ENCODE measurements at regions not wholly inside any gene's neighbourhood (a gene's known extent, or its start where the extent isn't known, plus 50 kb on each side); places are given as distances from the start of the nearest gene placed in this dataset.

DNA sequence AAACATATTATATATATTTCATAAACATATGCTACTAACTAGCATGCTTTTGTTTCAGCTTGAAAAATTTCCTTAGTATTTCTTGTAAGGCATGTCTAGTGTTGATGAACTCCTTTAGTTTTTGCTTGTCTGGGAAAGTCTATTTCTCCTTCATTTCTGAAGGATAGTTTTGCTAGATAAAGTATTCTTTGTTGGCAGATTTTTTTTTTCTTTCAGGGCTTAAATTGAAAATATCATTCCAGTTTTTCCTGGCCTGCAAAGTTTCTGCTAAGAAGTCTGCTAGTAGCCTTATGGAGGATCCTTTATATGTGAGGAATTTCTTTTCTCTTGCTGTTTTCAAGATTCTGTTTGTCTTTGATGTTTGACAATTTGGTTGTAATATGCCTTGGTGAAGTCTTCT lies 183.5 kb downstream of the SLC4A3 start:
- CTCF ChIA-PET (ENCODE audit: low intra/inter-chr PET ratio): no interaction called here
- H3K4me3 ChIP-seq: no peak overlapping the region
- H3K4me1 ChIP-seq (replicated peaks in 1 of 2; ENCODE audit: control insufficient read depth in 2 of 2, insufficient read depth in 2 of 2, low read length in 2 of 2): no peaks in the 10 kb centered on the region
- TF ChIP-seq ZNF785 (CRISPR knock-in tag; IDR thresholded peaks at IDR 0.05): no peak
- TF ChIP-seq TARDBP (IDR thresholded peaks at IDR 0.05): no peak
- TF ChIP-seq ZNF253 (CRISPR knock-in tag; conservative IDR thresholded peaks at IDR 0.05): no peak
- TF ChIP-seq, protein P1, sequence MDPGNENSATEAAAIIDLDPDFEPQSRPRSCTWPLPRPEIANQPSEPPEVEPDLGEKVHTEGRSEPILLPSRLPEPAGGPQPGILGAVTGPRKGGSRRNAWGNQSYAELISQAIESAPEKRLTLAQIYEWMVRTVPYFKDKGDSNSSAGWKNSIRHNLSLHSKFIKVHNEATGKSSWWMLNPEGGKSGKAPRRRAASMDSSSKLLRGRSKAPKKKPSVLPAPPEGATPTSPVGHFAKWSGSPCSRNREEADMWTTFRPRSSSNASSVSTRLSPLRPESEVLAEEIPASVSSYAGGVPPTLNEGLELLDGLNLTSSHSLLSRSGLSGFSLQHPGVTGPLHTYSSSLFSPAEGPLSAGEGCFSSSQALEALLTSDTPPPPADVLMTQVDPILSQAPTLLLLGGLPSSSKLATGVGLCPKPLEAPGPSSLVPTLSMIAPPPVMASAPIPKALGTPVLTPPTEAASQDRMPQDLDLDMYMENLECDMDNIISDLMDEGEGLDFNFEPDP (CRISPR knock-in tag; IDR thresholded peaks at IDR 0.05): no peak
- no peak for TF ChIP-seq TEAD1 (CRISPR knock-in tag; IDR thresholded peaks at IDR 0.05)
- no peak for TF ChIP-seq KHSRP (IDR thresholded peaks at IDR 0.05)
- TF ChIP-seq, protein P2, sequence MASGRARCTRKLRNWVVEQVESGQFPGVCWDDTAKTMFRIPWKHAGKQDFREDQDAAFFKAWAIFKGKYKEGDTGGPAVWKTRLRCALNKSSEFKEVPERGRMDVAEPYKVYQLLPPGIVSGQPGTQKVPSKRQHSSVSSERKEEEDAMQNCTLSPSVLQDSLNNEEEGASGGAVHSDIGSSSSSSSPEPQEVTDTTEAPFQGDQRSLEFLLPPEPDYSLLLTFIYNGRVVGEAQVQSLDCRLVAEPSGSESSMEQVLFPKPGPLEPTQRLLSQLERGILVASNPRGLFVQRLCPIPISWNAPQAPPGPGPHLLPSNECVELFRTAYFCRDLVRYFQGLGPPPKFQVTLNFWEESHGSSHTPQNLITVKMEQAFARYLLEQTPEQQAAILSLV (tag; IDR thresholded peaks at IDR 0.05): no peak
- TF ChIP-seq, protein P3, sequence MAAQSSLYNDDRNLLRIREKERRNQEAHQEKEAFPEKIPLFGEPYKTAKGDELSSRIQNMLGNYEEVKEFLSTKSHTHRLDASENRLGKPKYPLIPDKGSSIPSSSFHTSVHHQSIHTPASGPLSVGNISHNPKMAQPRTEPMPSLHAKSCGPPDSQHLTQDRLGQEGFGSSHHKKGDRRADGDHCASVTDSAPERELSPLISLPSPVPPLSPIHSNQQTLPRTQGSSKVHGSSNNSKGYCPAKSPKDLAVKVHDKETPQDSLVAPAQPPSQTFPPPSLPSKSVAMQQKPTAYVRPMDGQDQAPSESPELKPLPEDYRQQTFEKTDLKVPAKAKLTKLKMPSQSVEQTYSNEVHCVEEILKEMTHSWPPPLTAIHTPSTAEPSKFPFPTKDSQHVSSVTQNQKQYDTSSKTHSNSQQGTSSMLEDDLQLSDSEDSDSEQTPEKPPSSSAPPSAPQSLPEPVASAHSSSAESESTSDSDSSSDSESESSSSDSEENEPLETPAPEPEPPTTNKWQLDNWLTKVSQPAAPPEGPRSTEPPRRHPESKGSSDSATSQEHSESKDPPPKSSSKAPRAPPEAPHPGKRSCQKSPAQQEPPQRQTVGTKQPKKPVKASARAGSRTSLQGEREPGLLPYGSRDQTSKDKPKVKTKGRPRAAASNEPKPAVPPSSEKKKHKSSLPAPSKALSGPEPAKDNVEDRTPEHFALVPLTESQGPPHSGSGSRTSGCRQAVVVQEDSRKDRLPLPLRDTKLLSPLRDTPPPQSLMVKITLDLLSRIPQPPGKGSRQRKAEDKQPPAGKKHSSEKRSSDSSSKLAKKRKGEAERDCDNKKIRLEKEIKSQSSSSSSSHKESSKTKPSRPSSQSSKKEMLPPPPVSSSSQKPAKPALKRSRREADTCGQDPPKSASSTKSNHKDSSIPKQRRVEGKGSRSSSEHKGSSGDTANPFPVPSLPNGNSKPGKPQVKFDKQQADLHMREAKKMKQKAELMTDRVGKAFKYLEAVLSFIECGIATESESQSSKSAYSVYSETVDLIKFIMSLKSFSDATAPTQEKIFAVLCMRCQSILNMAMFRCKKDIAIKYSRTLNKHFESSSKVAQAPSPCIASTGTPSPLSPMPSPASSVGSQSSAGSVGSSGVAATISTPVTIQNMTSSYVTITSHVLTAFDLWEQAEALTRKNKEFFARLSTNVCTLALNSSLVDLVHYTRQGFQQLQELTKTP (IDR thresholded peaks at IDR 0.05; ENCODE audit: low read depth in 1 of 2, partially characterized antibody in 2 of 2): no peak
- intact Hi-C loops (cut with micrococcal nuclease): no loop called here
- H2AFZ ChIP-seq (ENCODE audit: low read depth, low read length): no peak overlapping the region
- no peaks in the 10 kb centered on the region for H3K9me1 ChIP-seq (ENCODE audit: control insufficient read depth, insufficient read depth, low read length)
- H3K9ac ChIP-seq (ENCODE audit: insufficient read depth in 1 of 2, low read depth in 2 of 2, low read length in 2 of 2): no peak overlapping the region
- no peak overlapping the region for H3K27ac ChIP-seq (ENCODE audit: extremely low read depth, low read depth, low read length)
- no peaks in the 10 kb centered on the region for H3K27me3 ChIP-seq (ENCODE audit: control insufficient read depth in 2 of 2, insufficient read depth in 2 of 2, low read length in 2 of 2)
- in situ Hi-C loops (cut with MboI): no loop called here
- POLR2A ChIA-PET: no interaction called here
- DNase-seq (ENCODE audit: extremely low read depth in 1 of 4, low spot score in 3 of 4) (no peak), FAIRE-seq (no peak), ATAC-seq (no peak)
- BruUV-seq (replicated peaks): no TSS peak
- H3K4me2 ChIP-seq (ENCODE audit: insufficient read depth, low read length): no peak overlapping the region
- H4K20me1 ChIP-seq (replicated peaks; ENCODE audit: control insufficient read depth, insufficient read depth, low read length): no peaks in the 10 kb centered on the region
- H3K36me3 ChIP-seq (ENCODE audit: control insufficient read depth, insufficient read depth, low read length): no peaks in the 10 kb centered on the region
- no peaks in the 10 kb centered on the region for H3K9me3 ChIP-seq (replicated peaks; ENCODE audit: control insufficient read depth, insufficient read depth, low read depth, low read length)
- no peaks in the 10 kb centered on the region for H3K79me2 ChIP-seq (ENCODE audit: control insufficient read depth, insufficient read depth, low read length)

All from K562 (cell line).